DOHH2 (cell line): ENCODE measurements at regions not wholly inside any gene's neighbourhood (a gene's known extent, or its start where the extent isn't known, plus 50 kb on each side); places are given as distances from the start of the nearest gene placed in this dataset.

ENCODE experiments used
- H3F3A ChIP-seq: fragments of 200-600 bp; sonication (generic), shearing (Covaris generic); 2 replicates; pipeline ENCODE4 v1.6.0; 2016; ENCODE audit warnings: antibody characterized with exemption, mild to moderate bottlenecking; ENCODE audit not compliant: control insufficient read depth, insufficient read depth
- H3K27ac ChIP-seq: fragments of 200-600 bp; sonication (generic); 2 replicates; pipeline ENCODE4 v1.5.1; 2014; ENCODE audit warnings: low read depth, mild to moderate bottlenecking, low read length, moderate library complexity
- H3K27me3 ChIP-seq: fragments of 200-600 bp; sonication (generic); 2 replicates; pipeline ENCODE4 v1.6.1; 2014; ENCODE audit warnings: mild to moderate bottlenecking, low read length, mixed read lengths; ENCODE audit not compliant: control insufficient read depth
- H3K36me3 ChIP-seq: fragments of 200-600 bp; sonication (generic); 2 replicates; pipeline ENCODE4 v1.6.1; 2014; ENCODE audit warnings: mild to moderate bottlenecking, low read length, moderate library complexity, mixed read lengths; ENCODE audit not compliant: control insufficient read depth
- H3K4me1 ChIP-seq: fragments of 200-600 bp; sonication (generic); 2 replicates; pipeline ENCODE4 v1.6.1; 2014; ENCODE audit warnings: mild to moderate bottlenecking, low read length, mixed read lengths; ENCODE audit not compliant: control insufficient read depth
- H3K4me2 ChIP-seq: fragments of 200-600 bp; sonication (generic); 2 replicates; pipeline ENCODE4 v1.6.0; 2014; ENCODE audit warnings: mild to moderate bottlenecking, low read length, moderate library complexity
- H3K4me3 ChIP-seq: fragments of 200-600 bp; sonication (generic); 2 replicates; pipeline ENCODE4 v1.5.1; 2014; ENCODE audit warnings: mild to moderate bottlenecking, low read length, mixed read lengths
- H3K79me2 ChIP-seq: fragments of 200-600 bp; sonication (generic); 2 replicates; pipeline ENCODE4 v1.6.1; 2014; ENCODE audit warnings: mild to moderate bottlenecking, low read length, mixed read lengths; ENCODE audit not compliant: control insufficient read depth
- H3K9me2 ChIP-seq: fragments of 200-600 bp; sonication (generic); replicated peaks from 2 replicates; pipeline ENCODE4 v1.6.1; 2014; ENCODE audit warnings: mild to moderate bottlenecking, low read length, mixed read lengths; ENCODE audit not compliant: control insufficient read depth
- H3K9me3 ChIP-seq: fragments of 200-600 bp; sonication (generic); 2 replicates; pipeline ENCODE4 v1.6.1; 2014; ENCODE audit warnings: antibody characterized with exemption, low read length, mixed read lengths; ENCODE audit not compliant: control insufficient read depth, insufficient read depth
- H4K20me1 ChIP-seq: fragments of 200-600 bp; sonication (generic); 2 replicates; pipeline ENCODE4 v1.6.0; 2014; ENCODE audit warnings: low read depth, mild to moderate bottlenecking, antibody characterized with exemption, low read length, moderate library complexity; ENCODE audit not compliant: control insufficient read depth, insufficient read depth
- CTCF ChIP-seq: fragments of 200-600 bp; sonication (generic); IDR thresholded peaks from one replicate; pipeline ENCODE4 v1.5.1; 2014; ENCODE audit warnings: antibody characterized with exemption, mild to moderate bottlenecking, low read depth, low read length; ENCODE audit not compliant: poor library complexity, severe bottlenecking
- EZH2phosphoT487 ChIP-seq: fragments of 200-600 bp; sonication (generic); IDR thresholded peaks from 2 replicates; pipeline ENCODE4 v1.6.1; 2017; ENCODE audit warnings: borderline replicate concordance, mild to moderate bottlenecking, antibody characterized with exemption, low read length, moderate library complexity, mixed read lengths

- no peak overlapping the region for H3K4me3 ChIP-seq
- H3K79me2 ChIP-seq: no peaks in the 10 kb centered on the region
- no peaks in the 10 kb centered on the region for H3K36me3 ChIP-seq
- no peaks in the 10 kb centered on the region for H3K27me3 ChIP-seq
- TF ChIP-seq EZH2phosphoT487 (no peak), CTCF (no peak)
- no peaks in the 10 kb centered on the region for H4K20me1 ChIP-seq
- H3K9me2 ChIP-seq: no peaks in the 10 kb centered on the region; the same call in 1 of the 2 replicates
- H3K9me3 ChIP-seq: no peaks in the 10 kb centered on the region
- H3F3A ChIP-seq: no peaks in the 10 kb centered on the region
- H3K27ac ChIP-seq: no peak overlapping the region
- H3K4me1 ChIP-seq: no peaks in the 10 kb centered on the region
- no peak overlapping the region for H3K4me2 ChIP-seq
These were observed 236.6 kb upstream of the MMADHC start for GRCh38 chr2:149824136-149824535.

- Histone ChIP-seq H3K36me3 (no peaks in the 10 kb centered on the region), H4K20me1 (no peaks in the 10 kb centered on the region), H3K27ac (no peak overlapping the region), H3F3A (no peaks in the 10 kb centered on the region), H3K4me2 (no peak overlapping the region), H3K27me3 (no peaks in the 10 kb centered on the region), H3K9me3 (no peaks in the 10 kb centered on the region), H3K79me2 (no peaks in the 10 kb centered on the region), H3K4me1 (no peaks in the 10 kb centered on the region), H3K9me2 (no peaks in the 10 kb centered on the region; the same call in 1 of the 2 replicates), H3K4me3 (no peak overlapping the region)
- TF ChIP-seq CTCF: no peak
These were observed 231.9 kb upstream of the MMADHC start for GRCh38 chr2:149819356-149819957.

GRCh38 chr2:149816756-149817551 is 229.4 kb upstream of the MMADHC start:
- Histone ChIP-seq H3K4me1 (no peaks in the 10 kb centered on the region), H3K9me3 (no peaks in the 10 kb centered on the region), H3K79me2 (no peaks in the 10 kb centered on the region), H3K27ac (no peak overlapping the region), H3K27me3 (no peaks in the 10 kb centered on the region), H3K4me3 (no peak overlapping the region), H3K36me3 (no peaks in the 10 kb centered on the region), H3K4me2 (no peak overlapping the region), H3K9me2 (no peaks in the 10 kb centered on the region; the same call in 1 of the 2 replicates), H3F3A (no peaks in the 10 kb centered on the region), H4K20me1 (no peaks in the 10 kb centered on the region)
- TF ChIP-seq CTCF (no peak), EZH2phosphoT487 (no peak)
